GM10248 (cell line): ENCODE measurements at regions not wholly inside any gene's neighbourhood (a gene's known extent, or its start where the extent isn't known, plus 50 kb on each side); places are given as distances from the start of the nearest gene placed in this dataset.

Source experiments
- CTCF ChIA-PET: fragments of 300-600 bp; sonication (Branson Sonifier 250); formaldehyde crosslinking; extraction: SDS; loops from one replicate; lab custom pipeline; 2021; ENCODE audit warnings: antibody characterized with exemption; lab: Yijun Ruan, JAX
- POLR2A ChIA-PET: fragments of 350-650 bp; sonication (Branson Sonifier 250); formaldehyde crosslinking; extraction: SDS; loops from one replicate; lab custom pipeline; 2020; ENCODE audit warnings: antibody characterized with exemption; lab: Yijun Ruan, JAX
- DNase-seq: peaks from one replicate; pipeline ENCODE4 v3.0.0; 2012; ENCODE audit errors: extremely low spot score
- CTCF ChIP-seq: IDR thresholded peaks from 2 replicates; pipeline ENCODE4 v1.5.1; 2012; ENCODE audit warnings: mild to moderate bottlenecking, low read depth; ENCODE audit errors: extremely low read depth, missing control alignments, control extremely low read depth

- CTCF ChIA-PET = interaction anchor here (1.2 kb wide), 1 partner anchor 25 kb away, joined by 3 read pairs; no protein-coding TSS in a partner anchor
- TF ChIP-seq CTCF = no peak
- no peak for DNase-seq
- POLR2A ChIA-PET = no interaction called here
Measured at GRCh38 chr2:234193977-234194563, 143.6 kb downstream of the SPP2 start.

- ChIA-PET POLR2A (no interaction called here), CTCF (interaction anchor here (1.5 kb wide), 1 partner anchor 309 kb away, joined by 3 read pairs; no protein-coding TSS in a partner anchor)
- no peak for TF ChIP-seq CTCF
- no peak for DNase-seq
Measured at GRCh38 chr2:234191819-234192407, 141.4 kb downstream of the SPP2 start.

- CTCF ChIA-PET = no interaction called here
- no peak for TF ChIP-seq CTCF
- POLR2A ChIA-PET = no interaction called here
- DNase-seq = no peak
Measured at GRCh38 chr2:234189786-234190300, 139.3 kb downstream of the SPP2 start.

GRCh38 chr2:234189230-234189629 lies 138.7 kb downstream of the SPP2 start:
- TF ChIP-seq CTCF = no peak
- ChIA-PET CTCF (no interaction called here), POLR2A (no interaction called here)
- no peak for DNase-seq

GRCh38 chr2:234187646-234188174 lies 137.2 kb downstream of the SPP2 start:
- TF ChIP-seq CTCF = no peak
- CTCF ChIA-PET = no interaction called here
- no peak for DNase-seq
- POLR2A ChIA-PET = no interaction called here

GRCh38 chr2:234181121-234181520 lies 130.6 kb downstream of the SPP2 start:
- no peak for DNase-seq
- no peak for TF ChIP-seq CTCF
- POLR2A ChIA-PET = no interaction called here
- CTCF ChIA-PET = interaction anchor here (1.3 kb wide), 1 partner anchor 12 kb away, joined by 3 read pairs; no protein-coding TSS in a partner anchor
